ENCODE measurements at regions not wholly inside any gene's neighbourhood (a gene's known extent, or its start where the extent isn't known, plus 50 kb on each side); places are given as distances from the start of the nearest gene placed in this dataset.

- H3K36me3 Mint-ChIP-seq = no peaks in the 10 kb centered on the region
- H3K4me3 Mint-ChIP-seq = no peak overlapping the region
- TF ChIP-seq CTCF (IDR thresholded peaks at IDR 0.05; ENCODE audit: unreplicated experiment) = no peak
- DNase-seq (ENCODE audit: low spot score in 2 of 2, unreplicated experiment in 2 of 2) = no peak
- H3K4me1 Mint-ChIP-seq = peaks cover 29% of the 10 kb centered on the region
- H3K27ac Mint-ChIP-seq = no peak overlapping the region
- H3K27me3 Mint-ChIP-seq (ENCODE audit: low read depth) = peaks cover 2% of the 10 kb centered on the region
- peaks cover 5% of the 10 kb centered on the region for H3K9me3 Mint-ChIP-seq
Observed at GRCh38 chr5:4097199-4097598, 501.6 kb downstream of the IRX1 start.

GRCh38 chr5:4098226-4098625, 502.6 kb downstream of the IRX1 start:
- H3K27me3 Mint-ChIP-seq (ENCODE audit: low read depth) = peaks cover 2% of the 10 kb centered on the region
- DNase-seq (ENCODE audit: low spot score in 2 of 2, unreplicated experiment in 2 of 2) = no peak
- H3K4me1 Mint-ChIP-seq = peaks cover 40% of the 10 kb centered on the region
- H3K36me3 Mint-ChIP-seq = no peaks in the 10 kb centered on the region
- no peak overlapping the region for H3K27ac Mint-ChIP-seq
- no peak for TF ChIP-seq CTCF (IDR thresholded peaks at IDR 0.05; ENCODE audit: unreplicated experiment)
- H3K9me3 Mint-ChIP-seq = peaks cover 5% of the 10 kb centered on the region
- no peak overlapping the region for H3K4me3 Mint-ChIP-seq

- Mint-ChIP-seq H3K4me1 (peaks cover 49% of the 10 kb centered on the region), H3K27me3 (ENCODE audit: low read depth) (no peaks in the 10 kb centered on the region), H3K4me3 (no peak overlapping the region), H3K27ac (no peak overlapping the region), H3K36me3 (no peaks in the 10 kb centered on the region), H3K9me3 (no peaks in the 10 kb centered on the region)
- TF ChIP-seq CTCF (IDR thresholded peaks at IDR 0.05; ENCODE audit: unreplicated experiment) = no peak
- DNase-seq (ENCODE audit: low spot score in 2 of 2, unreplicated experiment in 2 of 2) = no peak
Observed at GRCh38 chr5:4099386-4099785, 503.8 kb downstream of the IRX1 start.

- Mint-ChIP-seq H3K36me3 (no peaks in the 10 kb centered on the region), H3K27me3 (ENCODE audit: low read depth) (no peaks in the 10 kb centered on the region), H3K27ac (peak overlapping the region; percentile 83), H3K9me3 (no peaks in the 10 kb centered on the region), H3K4me1 (peaks cover 62% of the 10 kb centered on the region), H3K4me3 (peak overlapping the region; percentile 7)
- DNase-seq (ENCODE audit: low spot score in 2 of 2, unreplicated experiment in 2 of 2) = no peak
- TF ChIP-seq CTCF (IDR thresholded peaks at IDR 0.05; ENCODE audit: unreplicated experiment) = no peak
Observed at GRCh38 chr5:4100739-4101138, 505.1 kb downstream of the IRX1 start.

- H3K9me3 Mint-ChIP-seq = no peaks in the 10 kb centered on the region
- DNase-seq (ENCODE audit: low spot score in 2 of 2, unreplicated experiment in 2 of 2) = no peak
- no peaks in the 10 kb centered on the region for H3K27me3 Mint-ChIP-seq (ENCODE audit: low read depth)
- H3K4me3 Mint-ChIP-seq = no peak overlapping the region
- peaks cover 62% of the 10 kb centered on the region for H3K4me1 Mint-ChIP-seq
- peak overlapping the region; percentile 83 for H3K27ac Mint-ChIP-seq
- no peak for TF ChIP-seq CTCF (IDR thresholded peaks at IDR 0.05; ENCODE audit: unreplicated experiment)
- H3K36me3 Mint-ChIP-seq = no peaks in the 10 kb centered on the region
Observed at GRCh38 chr5:4101189-4101588, 505.6 kb downstream of the IRX1 start.
